Endothelial cell of umbilical vein (primary cell): ENCODE measurements at regions not wholly inside any gene's neighbourhood (a gene's known extent, or its start where the extent isn't known, plus 50 kb on each side); places are given as distances from the start of the nearest gene placed in this dataset.

ENCODE experiments used
- CTCF ChIP-seq, 2 donors: IDR thresholded peaks; 1 replicate in 1 of 2; 2 replicates in 1 of 2; pipeline ENCODE4 v1.5.1; 2011; ENCODE audit warnings: low read length in 2 of 2, mild to moderate bottlenecking in 2 of 2, moderate library complexity in 2 of 2, control low read depth in 1 of 2, inconsistent platforms in 1 of 2, low read depth in 1 of 2; ENCODE audit not compliant: insufficient read depth in 1 of 2; ENCODE audit errors: extremely low read depth in 1 of 2
- EZH2 ChIP-seq: IDR thresholded peaks from 2 replicates; pipeline ENCODE4 v1.6.1; 2012; ENCODE audit warnings: borderline replicate concordance, low read depth, mild to moderate bottlenecking, moderate library complexity, low read length, inconsistent platforms; ENCODE audit not compliant: severe bottlenecking
- GATA2 ChIP-seq: IDR thresholded peaks from 2 replicates; pipeline ENCODE4 v1.7.0; 2011; ENCODE audit warnings: low read depth, mild to moderate bottlenecking, moderate library complexity, mixed read lengths, low read length; ENCODE audit not compliant: insufficient read length, insufficient read depth
- MAX ChIP-seq: IDR thresholded peaks from 2 replicates; pipeline ENCODE4 v1.6.1; 2011; ENCODE audit not compliant: insufficient read depth, insufficient read length

- TF ChIP-seq CTCF (IDR thresholded peaks at IDR 0.05; ENCODE audit: extremely low read depth in 1 of 2, insufficient read depth in 1 of 2, low read depth in 1 of 2, low read length in 2 of 2) (no peak), GATA2 (no peak), EZH2 (no peak), MAX (no peak)
These were observed 557.5 kb downstream of the SH2D4B start for GRCh38 chr10:81095238-81095637.
